PC-3 (cell line): ENCODE measurements at regions not wholly inside any gene's neighbourhood (a gene's known extent, or its start where the extent isn't known, plus 50 kb on each side); places are given as distances from the start of the nearest gene placed in this dataset.

Source experiments
- ATAC-seq: fragments of 200-7000 bp; cut with Tn5 transposase; 2 replicates; pipeline ENCODE4 v1.9.1; 2020; ENCODE audit warnings: mild to moderate bottlenecking, moderate library complexity
- BruUV-seq: library from RNA; stranded (reverse); fragments of 400-500 nt; replicated peaks from 2 replicates; lab custom pipeline; 2021; lab: Mats Ljungman, UMichigan
- CTCF ChIA-PET: fragments of 300-600 bp; sonication (Branson Sonifier 250); formaldehyde crosslinking; loops from one replicate; lab custom pipeline; 2022; ENCODE audit warnings: antibody characterized with exemption; lab: Charles Lee
- POLR2A ChIA-PET: fragments of 300-600 bp; sonication (Branson Sonifier 250); formaldehyde crosslinking; loops from one replicate; lab custom pipeline; 2022; ENCODE audit warnings: antibody characterized with exemption; ENCODE audit not compliant: unreplicated experiment; lab: Charles Lee
- DNase-seq: peaks from one replicate; pipeline ENCODE4 v3.0.0-alpha.2; 2015
- H2AFZ ChIP-seq: fragments of 300-600 bp; sonication (generic); 2 replicates; pipeline ENCODE4 v1.6.0; 2016; ENCODE audit warnings: antibody characterized with exemption, low read length
- H3F3A ChIP-seq: fragments of 300-600 bp; sonication (generic); one replicate; pipeline ENCODE4 v1.6.0; 2017; ENCODE audit warnings: antibody characterized with exemption, low read length, control low read depth, mild to moderate bottlenecking; ENCODE audit not compliant: unreplicated experiment
- H3K27ac ChIP-seq: fragments of 300-600 bp; sonication (generic); 2 replicates; pipeline ENCODE4 v1.5.1; 2016; ENCODE audit warnings: mild to moderate bottlenecking, low read length
- H3K27me3 ChIP-seq: fragments of 300-600 bp; sonication (generic); 2 replicates; pipeline ENCODE4 v1.6.1; 2016; ENCODE audit warnings: low read length, mixed read lengths
- H3K36me3 ChIP-seq: fragments of 300-600 bp; sonication (generic); 2 replicates; pipeline ENCODE4 v1.6.1; 2016; ENCODE audit warnings: low read depth, mixed run types, low read length, mixed read lengths
- H3K4me1 ChIP-seq: fragments of 300-600 bp; sonication (generic); 2 replicates; pipeline ENCODE4 v1.5.1; 2016; ENCODE audit warnings: low read length; ENCODE audit not compliant: insufficient read depth
- H3K4me2 ChIP-seq: fragments of 300-600 bp; sonication (generic); 2 replicates; pipeline ENCODE4 v1.6.0; 2016; ENCODE audit warnings: low read length
- H3K4me3 ChIP-seq: fragments of 300-600 bp; sonication (generic); 2 replicates; pipeline ENCODE4 v1.5.1; 2016; ENCODE audit warnings: mild to moderate bottlenecking, low read length, mixed read lengths
- H3K79me2 ChIP-seq: fragments of 300-600 bp; sonication (generic); 2 replicates; pipeline ENCODE4 v1.6.1; 2017; ENCODE audit warnings: low read length, mixed read lengths
- H3K9ac ChIP-seq: fragments of 300-600 bp; sonication (generic); 2 replicates; pipeline ENCODE4 v1.6.0; 2016; ENCODE audit warnings: mild to moderate bottlenecking, low read length
- H3K9me2 ChIP-seq: fragments of 300-600 bp; sonication (generic); replicated peaks from 2 replicates; pipeline ENCODE4 v1.6.1; 2016; ENCODE audit warnings: mixed run types, low read length, mixed read lengths
- H3K9me3 ChIP-seq: fragments of 300-600 bp; sonication (generic); 2 replicates; pipeline ENCODE4 v1.6.1; 2016; ENCODE audit warnings: low read length, mixed read lengths
- H4K20me1 ChIP-seq: fragments of 300-600 bp; sonication (generic); 2 replicates; pipeline ENCODE4 v1.6.1; 2016; ENCODE audit warnings: low read length, mixed read lengths
- EZH2 ChIP-seq: fragments of 300-600 bp; sonication (generic); IDR thresholded peaks from one replicate; pipeline ENCODE4 v1.6.1; 2017; ENCODE audit warnings: antibody characterized with exemption, mild to moderate bottlenecking, low read length; ENCODE audit not compliant: unreplicated experiment
- EZH2phosphoT487 ChIP-seq: fragments of 300-600 bp; sonication (generic); IDR thresholded peaks from 2 replicates; pipeline ENCODE4 v1.6.1; 2018; ENCODE audit warnings: mild to moderate bottlenecking, antibody characterized with exemption, low read length, borderline replicate concordance
- intact Hi-C: fragments of 100-400 bp; cut with micrococcal nuclease; formaldehyde crosslinking; loops from 2 replicates; pipeline ENCODE4 v1.9.0; 2023
- TF ChIP-seq, protein P1 (sequence below): fragments of 300-600 bp; sonication (generic); conservative IDR thresholded peaks from 2 replicates; pipeline ENCODE4 v1.5.1; 2017; ENCODE audit warnings: antibody characterized with exemption, low read depth, mild to moderate bottlenecking, low read length

DNA sequence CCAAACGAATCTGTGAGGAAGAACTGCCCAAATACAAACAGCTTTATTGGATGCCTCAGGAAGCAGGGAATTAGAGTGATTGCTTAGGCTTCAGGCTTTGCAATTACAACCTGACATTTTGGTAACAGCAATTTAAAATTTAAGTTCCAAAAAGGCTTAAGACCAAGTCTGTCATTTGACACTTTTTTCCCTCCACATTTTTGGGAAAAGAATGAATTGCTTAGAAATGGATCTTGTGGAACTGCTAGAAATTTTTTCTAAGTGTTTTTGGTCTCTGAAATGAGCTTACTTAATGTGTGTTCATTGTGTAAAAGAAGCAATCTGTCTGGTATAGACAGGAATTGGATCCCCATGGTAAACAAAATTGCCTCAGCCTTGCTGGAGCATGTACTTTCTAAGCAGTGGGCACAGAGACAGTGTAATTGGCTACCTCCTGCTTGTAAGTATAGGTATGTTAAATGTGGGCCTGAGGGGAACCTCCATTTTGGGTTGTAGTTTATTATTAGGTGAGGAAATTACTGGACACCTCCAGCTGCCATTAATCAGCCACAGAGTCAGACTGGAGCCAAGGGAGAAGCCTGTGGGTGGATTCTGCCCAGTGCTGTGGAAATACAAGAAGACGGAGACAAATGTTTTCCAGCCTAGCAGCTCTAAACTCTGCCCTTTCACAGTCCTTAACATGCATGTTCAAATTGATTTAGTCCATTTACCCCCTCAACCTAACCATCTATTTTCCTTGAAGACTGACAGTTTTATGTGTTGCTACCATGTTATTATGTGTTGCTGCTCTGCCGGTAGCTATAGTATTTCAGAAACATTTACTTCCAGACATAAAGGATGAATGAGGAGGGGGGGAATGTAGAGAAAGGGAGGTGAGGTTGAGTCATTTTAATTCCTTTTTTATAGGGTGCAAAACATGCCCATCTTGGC, 473.0 kb downstream of the SPRY1 start:
- no TSS peak for BruUV-seq
- no peak overlapping the region for H2AFZ ChIP-seq

DNA sequence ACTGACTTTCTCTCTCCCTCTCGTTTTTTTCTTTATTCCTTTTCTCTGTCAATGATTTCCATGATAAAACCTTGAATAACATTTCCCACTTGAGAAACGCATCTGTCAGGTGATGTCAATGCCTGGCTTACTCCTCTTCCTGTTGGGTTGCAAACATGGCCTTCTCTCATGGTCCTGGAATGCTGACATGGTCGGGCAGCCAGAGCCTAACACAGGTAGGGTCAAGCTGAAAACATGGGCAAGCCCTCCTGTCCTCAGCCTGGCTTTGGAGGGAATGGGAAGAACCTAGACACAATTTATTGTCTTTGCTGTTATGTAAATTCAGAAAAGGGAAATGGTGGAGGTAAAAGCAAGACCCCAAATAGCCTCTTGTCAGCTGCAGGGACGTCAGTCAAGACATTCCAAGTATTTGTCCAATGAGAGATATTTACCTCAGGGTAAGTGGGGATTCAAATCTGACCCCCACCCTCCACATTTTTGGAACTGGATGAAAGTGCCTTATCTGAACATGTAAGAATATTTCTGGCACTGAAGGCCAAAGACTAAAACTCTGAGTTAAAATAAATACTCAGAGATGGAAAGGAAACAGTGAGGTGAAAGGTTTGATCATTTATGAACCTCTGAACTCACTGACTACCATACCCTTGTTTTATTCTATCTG, 473.8 kb downstream of the SPRY1 start:
- intact Hi-C loops = no loop called here
- POLR2A ChIA-PET = no interaction called here
- CTCF ChIA-PET = no interaction called here

More for the DNA sequence above, 473.0 kb downstream of the SPRY1 start:
- Histone ChIP-seq H4K20me1 (no peaks in the 10 kb centered on the region), H3K4me3 (no peak overlapping the region), H3K9me3 (no peaks in the 10 kb centered on the region), H3K9ac (no peak overlapping the region), H3K79me2 (no peaks in the 10 kb centered on the region), H3K27ac (no peak overlapping the region), H3K9me2 (no peaks in the 10 kb centered on the region), H3K36me3 (no peaks in the 10 kb centered on the region), H3K27me3 (no peaks in the 10 kb centered on the region), H3F3A (no peaks in the 10 kb centered on the region), H3K4me2 (no peak overlapping the region), H3K4me1 (no peaks in the 10 kb centered on the region)
- ChIA-PET POLR2A (no interaction called here), CTCF (no interaction called here)
- TF ChIP-seq EZH2 = no peak
- TF ChIP-seq, protein P1, sequence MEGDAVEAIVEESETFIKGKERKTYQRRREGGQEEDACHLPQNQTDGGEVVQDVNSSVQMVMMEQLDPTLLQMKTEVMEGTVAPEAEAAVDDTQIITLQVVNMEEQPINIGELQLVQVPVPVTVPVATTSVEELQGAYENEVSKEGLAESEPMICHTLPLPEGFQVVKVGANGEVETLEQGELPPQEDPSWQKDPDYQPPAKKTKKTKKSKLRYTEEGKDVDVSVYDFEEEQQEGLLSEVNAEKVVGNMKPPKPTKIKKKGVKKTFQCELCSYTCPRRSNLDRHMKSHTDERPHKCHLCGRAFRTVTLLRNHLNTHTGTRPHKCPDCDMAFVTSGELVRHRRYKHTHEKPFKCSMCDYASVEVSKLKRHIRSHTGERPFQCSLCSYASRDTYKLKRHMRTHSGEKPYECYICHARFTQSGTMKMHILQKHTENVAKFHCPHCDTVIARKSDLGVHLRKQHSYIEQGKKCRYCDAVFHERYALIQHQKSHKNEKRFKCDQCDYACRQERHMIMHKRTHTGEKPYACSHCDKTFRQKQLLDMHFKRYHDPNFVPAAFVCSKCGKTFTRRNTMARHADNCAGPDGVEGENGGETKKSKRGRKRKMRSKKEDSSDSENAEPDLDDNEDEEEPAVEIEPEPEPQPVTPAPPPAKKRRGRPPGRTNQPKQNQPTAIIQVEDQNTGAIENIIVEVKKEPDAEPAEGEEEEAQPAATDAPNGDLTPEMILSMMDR = no peak
- no peak for TF ChIP-seq EZH2phosphoT487
- ATAC-seq = no peak
- intact Hi-C loops = no loop called here
- DNase-seq = no peak

More for the DNA sequence above, 473.8 kb downstream of the SPRY1 start:
- no peak for DNase-seq
- no peaks in the 10 kb centered on the region for H3K9me3 ChIP-seq
- H3K79me2 ChIP-seq = no peaks in the 10 kb centered on the region
- H3K9ac ChIP-seq = no peak overlapping the region
- BruUV-seq = no TSS peak
- H3K4me3 ChIP-seq = no peak overlapping the region
- H3K36me3 ChIP-seq = no peaks in the 10 kb centered on the region
- H4K20me1 ChIP-seq = no peaks in the 10 kb centered on the region
- H2AFZ ChIP-seq = no peak overlapping the region
- no peak for ATAC-seq
- H3K4me1 ChIP-seq = no peaks in the 10 kb centered on the region
- H3K4me2 ChIP-seq = no peak overlapping the region
- no peaks in the 10 kb centered on the region for H3F3A ChIP-seq
- TF ChIP-seq EZH2phosphoT487 = no peak
- TF ChIP-seq, protein P1 = no peak
- TF ChIP-seq EZH2 = no peak
- no peaks in the 10 kb centered on the region for H3K9me2 ChIP-seq
- no peak overlapping the region for H3K27ac ChIP-seq
- no peaks in the 10 kb centered on the region for H3K27me3 ChIP-seq
